Fibroblast of pulmonary artery (primary cell): ENCODE measurements at regions not wholly inside any gene's neighbourhood (a gene's known extent, or its start where the extent isn't known, plus 50 kb on each side); places are given as distances from the start of the nearest gene placed in this dataset.
"Not testable (repeated sequence)": the region's sequence is repeated elsewhere in the genome, so short reads cannot be mapped to it uniquely, and the experiment has no call there.

ENCODE experiments used
- DNase-seq: peaks from one replicate; pipeline ENCODE4 v3.0.0-alpha.2; 2010; ENCODE audit warnings: low read depth
- H3K4me3 ChIP-seq: replicated peaks from 2 replicates; pipeline ENCODE4 v1.5.1; 2011; ENCODE audit warnings: low read depth, mild to moderate bottlenecking, control low read depth, low read length, moderate library complexity
- TF ChIP-seq, protein P1 (sequence below): IDR thresholded peaks from 2 replicates; pipeline ENCODE4 v1.5.1; 2011; ENCODE audit warnings: mild to moderate bottlenecking, control low read depth, low read length, inconsistent platforms; ENCODE audit errors: missing control alignments

- not testable (repeated sequence) for H3K4me3 ChIP-seq, DNase-seq
These were observed 52.6 kb upstream of the KIF26B start for GRCh38 chr1:245102149-245102548.

DNA sequence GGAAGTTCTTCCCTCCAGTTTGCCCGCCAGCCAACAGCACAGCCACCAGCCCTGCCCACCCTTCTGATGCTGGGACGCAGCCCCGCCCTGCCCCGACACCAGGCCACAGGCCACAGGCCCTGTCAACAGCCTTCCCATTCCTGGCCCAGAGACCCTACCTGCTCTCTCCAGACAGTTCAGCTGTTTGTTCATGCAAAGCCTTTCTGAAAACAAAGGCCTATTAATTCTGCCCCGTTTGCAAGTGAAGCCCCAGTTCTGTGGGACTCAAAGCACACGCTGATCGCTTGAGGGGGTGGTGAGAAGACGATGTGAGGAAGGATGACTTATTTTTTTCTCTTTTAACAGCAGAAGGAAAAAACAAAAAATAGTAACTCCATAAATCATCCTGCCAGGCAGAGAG, 55.4 kb upstream of the KIF26B start:
- no peak overlapping the region for H3K4me3 ChIP-seq
- DNase-seq: no peak
- TF ChIP-seq, protein P1, sequence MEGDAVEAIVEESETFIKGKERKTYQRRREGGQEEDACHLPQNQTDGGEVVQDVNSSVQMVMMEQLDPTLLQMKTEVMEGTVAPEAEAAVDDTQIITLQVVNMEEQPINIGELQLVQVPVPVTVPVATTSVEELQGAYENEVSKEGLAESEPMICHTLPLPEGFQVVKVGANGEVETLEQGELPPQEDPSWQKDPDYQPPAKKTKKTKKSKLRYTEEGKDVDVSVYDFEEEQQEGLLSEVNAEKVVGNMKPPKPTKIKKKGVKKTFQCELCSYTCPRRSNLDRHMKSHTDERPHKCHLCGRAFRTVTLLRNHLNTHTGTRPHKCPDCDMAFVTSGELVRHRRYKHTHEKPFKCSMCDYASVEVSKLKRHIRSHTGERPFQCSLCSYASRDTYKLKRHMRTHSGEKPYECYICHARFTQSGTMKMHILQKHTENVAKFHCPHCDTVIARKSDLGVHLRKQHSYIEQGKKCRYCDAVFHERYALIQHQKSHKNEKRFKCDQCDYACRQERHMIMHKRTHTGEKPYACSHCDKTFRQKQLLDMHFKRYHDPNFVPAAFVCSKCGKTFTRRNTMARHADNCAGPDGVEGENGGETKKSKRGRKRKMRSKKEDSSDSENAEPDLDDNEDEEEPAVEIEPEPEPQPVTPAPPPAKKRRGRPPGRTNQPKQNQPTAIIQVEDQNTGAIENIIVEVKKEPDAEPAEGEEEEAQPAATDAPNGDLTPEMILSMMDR: no peak

GRCh38 chr1:245098924-245099323, 55.9 kb upstream of the KIF26B start:
- H3K4me3 ChIP-seq: no peak overlapping the region
- DNase-seq: no peak
- TF ChIP-seq, protein P1: no peak

DNA sequence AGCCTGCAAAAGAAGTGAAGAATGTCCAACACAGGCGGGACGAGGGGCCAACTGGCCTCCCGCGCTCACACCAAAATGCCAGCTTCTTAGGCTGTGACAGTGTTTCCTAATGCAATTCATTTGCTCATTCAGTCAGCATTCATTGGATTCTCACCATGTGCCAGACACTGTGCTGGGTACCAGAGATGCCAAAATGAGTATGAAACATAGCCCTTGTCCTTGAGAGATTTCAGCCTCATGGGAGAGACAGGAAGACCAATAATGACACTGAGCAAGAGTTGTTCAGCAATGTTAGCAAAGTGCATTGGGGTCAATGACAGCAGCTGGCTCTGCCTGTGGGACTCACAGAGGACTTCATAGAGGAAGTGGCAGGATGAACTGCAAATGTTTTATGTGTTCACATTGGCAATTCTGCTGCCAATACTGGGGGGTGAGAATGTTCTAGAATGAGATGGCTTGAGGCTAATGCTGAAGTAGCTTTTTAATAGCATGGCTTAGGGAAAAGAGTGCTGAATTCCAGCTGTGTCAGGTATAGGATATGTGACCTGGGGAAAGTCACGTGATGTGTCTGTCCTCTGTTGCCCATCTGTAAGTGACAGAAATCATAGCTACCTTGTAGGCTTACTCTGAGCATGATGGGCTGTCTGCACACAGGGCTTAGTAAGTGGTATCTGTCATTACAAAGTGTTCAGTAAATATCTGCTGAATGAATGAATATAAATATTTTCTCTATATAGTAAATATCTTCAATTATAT, 58.3 kb upstream of the KIF26B start:
- no peak for DNase-seq
- no peak overlapping the region for H3K4me3 ChIP-seq
- TF ChIP-seq, protein P1: no peak

GRCh38 chr1:245095903-245096302, 58.9 kb upstream of the KIF26B start:
- TF ChIP-seq, protein P1: no peak
- no peak for DNase-seq
- no peak overlapping the region for H3K4me3 ChIP-seq

DNA sequence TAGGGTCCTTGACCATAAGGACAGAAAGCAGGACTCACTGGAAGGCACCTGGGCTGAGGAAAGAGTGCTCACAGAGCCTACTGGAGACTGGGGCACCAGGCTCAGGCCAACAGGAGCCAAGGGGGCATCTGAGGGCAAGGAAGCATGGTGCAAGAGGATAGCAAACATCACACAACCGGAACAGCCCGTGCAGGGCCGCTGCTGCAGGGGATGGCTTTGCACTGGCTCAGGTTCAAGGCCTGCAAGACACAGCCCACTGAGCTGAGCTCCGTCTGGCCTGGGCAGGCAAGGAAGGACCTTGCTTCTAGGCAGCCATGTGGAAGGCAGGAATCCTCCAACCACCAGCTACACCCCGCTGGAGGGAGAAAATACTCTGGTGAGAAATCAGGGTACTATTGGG, 59.8 kb upstream of the KIF26B start:
- no peak overlapping the region for H3K4me3 ChIP-seq
- TF ChIP-seq, protein P1: no peak
- DNase-seq: no peak

GRCh38 chr1:245094092-245094491, 60.7 kb upstream of the KIF26B start:
- DNase-seq: no peak
- H3K4me3 ChIP-seq: no peak overlapping the region
- TF ChIP-seq, protein P1: no peak
